ENCODE measurements at regions not wholly inside any gene's neighbourhood (a gene's known extent, or its start where the extent isn't known, plus 50 kb on each side); places are given as distances from the start of the nearest gene placed in this dataset.

- TF ChIP-seq CTCF (IDR thresholded peaks at IDR 0.05), result no peak
- TF ChIP-seq POLR2A (IDR thresholded peaks at IDR 0.05), result no peak
- 55 to 69% (median 62%) methylated on average over 3 of the region's 3 CpGs for WGBS, 4 donors
These were observed 305.5 kb upstream of the PKN2 start for GRCh38 chr1:88378560-88378959.

GRCh38 chr1:88394958-88395357 lies 289.1 kb upstream of the PKN2 start:
- peaks cover 0 to 8% (median 0%) of the 10 kb centered on the region in 12 donors for H3K9me3 ChIP-seq
- intact Hi-C loops (cut with DNase I), result no loop called here
- no peak for TF ChIP-seq POLR2A (IDR thresholded peaks at IDR 0.05)
- no peak for TF ChIP-seq CTCF (IDR thresholded peaks at IDR 0.05)
- no peak overlapping the region for H3K4me3 ChIP-seq
- no peaks in the 10 kb centered on the region for H3K27me3 ChIP-seq
- no peaks in the 10 kb centered on the region for H3K4me1 ChIP-seq
- H3K36me3 ChIP-seq, result no peaks in the 10 kb centered on the region
- no peak for ATAC-seq
- no peak overlapping the region for H3K27ac ChIP-seq
- no peak for DNase-seq
- WGBS, 4 donors, result 58 to 66% (median 65%) methylated on average over 2 of the region's 2 CpGs

More at GRCh38 chr1:88378560-88378959, 305.5 kb upstream of the PKN2 start:
- intact Hi-C loops (cut with DNase I), result no loop called here
- Histone ChIP-seq H3K27me3 (no peaks in the 10 kb centered on the region), H3K4me3 (no peak overlapping the region), H3K4me1 (no peaks in the 10 kb centered on the region), H3K9me3 (no peaks in the 10 kb centered on the region), H3K27ac (no peak overlapping the region), H3K36me3 (no peaks in the 10 kb centered on the region)
- no peak for DNase-seq
- ATAC-seq, result no peak

GRCh38 chr1:88398338-88398737 lies 285.7 kb upstream of the PKN2 start:
- no peak for ATAC-seq
- Histone ChIP-seq H3K27ac (no peak overlapping the region), H3K27me3 (no peaks in the 10 kb centered on the region), H3K4me1 (no peaks in the 10 kb centered on the region), H3K36me3 (no peaks in the 10 kb centered on the region), H3K4me3 (no peak overlapping the region), H3K9me3 (peaks cover 0 to 2% (median 0%) of the 10 kb centered on the region in 12 donors)
- DNase-seq, result no peak
- no peak for TF ChIP-seq CTCF (IDR thresholded peaks at IDR 0.05)
- TF ChIP-seq POLR2A (IDR thresholded peaks at IDR 0.05), result no peak
- intact Hi-C loops (cut with DNase I), result no loop called here

GRCh38 chr1:88399690-88400089 lies 284.4 kb upstream of the PKN2 start:
- Histone ChIP-seq H3K9me3 (no peaks in the 10 kb centered on the region), H3K4me3 (no peak overlapping the region), H3K27ac (no peak overlapping the region), H3K36me3 (no peaks in the 10 kb centered on the region), H3K4me1 (no peaks in the 10 kb centered on the region), H3K27me3 (no peaks in the 10 kb centered on the region)
- 66 to 85% (median 80%) methylated on average over 1 of the region's 1 CpG for WGBS, 4 donors
- intact Hi-C loops (cut with DNase I), result no loop called here
- ATAC-seq (no peak), DNase-seq (no peak)
- TF ChIP-seq POLR2A (IDR thresholded peaks at IDR 0.05) (no peak), CTCF (IDR thresholded peaks at IDR 0.05) (no peak)
